Ovary (tissue), 7 donors: ENCODE measurements at regions not wholly inside any gene's neighbourhood (a gene's known extent, or its start where the extent isn't known, plus 50 kb on each side); places are given as distances from the start of the nearest gene placed in this dataset.

Experiments
- DNase-seq, 5 donors: peaks; one replicate each; pipeline ENCODE4 v3.0.0-alpha.2; 2019 to 2020
- H3K27ac ChIP-seq, 2 donors: fragments of 200-600 bp; one replicate each; pipeline versions ENCODE4 v1.5.1 to v1.8.0; 2019 to 2022
- H3K27me3 ChIP-seq: fragments of 200-600 bp; one replicate; pipeline ENCODE4 v1.8.0; 2022
- H3K36me3 ChIP-seq: fragments of 200-600 bp; sonication (generic); one replicate; pipeline ENCODE4 v1.5.1; 2019
- H3K4me1 ChIP-seq: one replicate; pipeline ENCODE4 v1.8.1; 2013; ENCODE audit warnings: mild to moderate bottlenecking, moderate library complexity; ENCODE audit not compliant: insufficient read depth
- H3K4me3 ChIP-seq: fragments of 200-600 bp; sonication (generic); one replicate; pipeline ENCODE4 v1.5.1; 2017
- H3K9me3 ChIP-seq, 2 donors: fragments of 200-600 bp in 1 of 2; sonication (generic) in 1 of 2; one replicate each; pipeline versions ENCODE4 v1.5.1 to v1.8.1; 2013 to 2019; ENCODE audit warnings: mild to moderate bottlenecking in 1 of 2, moderate library complexity in 1 of 2
- EP300 ChIP-seq: sonication (generic); formaldehyde crosslinking; IDR thresholded peaks from one replicate; pipeline ENCODE4 v1.6.1; 2017; ENCODE audit warnings: antibody characterized with exemption
- POLR2A ChIP-seq: fragments of 450-650 bp; IDR thresholded peaks from one replicate; pipeline ENCODE4 v1.6.1; 2017; ENCODE audit warnings: antibody characterized with exemption, mild to moderate bottlenecking, moderate library complexity
- WGBS, 3 donors: extraction: QIAGEN DNeasy Blood & Tissue Kit in 1 of 3; methylation state at CpG; one replicate each; pipeline versions ENCODE4 v1.1.5 to v1.1.7; 2013 to 2017; 5-methylcytosine and 5-hydroxymethylcytosine counted together
- intact Hi-C, 4 donors: fragments of 100-400 bp; cut with DNase I; formaldehyde crosslinking; loops; one replicate each; pipeline versions ENCODE4 v1.11.0 to v1.15.1; 2022 to 2023
- TF ChIP-seq, protein P1 (sequence below), 3 donors: fragments of 450-650 bp in 2 of 3; fragments of 200-600 bp in 1 of 3; IDR thresholded peaks; one replicate each; pipeline versions ENCODE4 v1.5.1 to v1.8.0; 2016 to 2022; ENCODE audit warnings: antibody characterized with exemption in 3 of 3, mild to moderate bottlenecking in 1 of 3
- donor health status: DM: no; HTN: no; CAD: no; lungs with moderate emphysema.
- donor health status: DM: no; HTN: no; CAD: no.
- donor health status: Bipolar disorder and iron deficiency.
- donor health status: DM: no; HTN: no; CAD: no.
- donor health status: DM: yes; HTN: yes; CAD: no.

DNA sequence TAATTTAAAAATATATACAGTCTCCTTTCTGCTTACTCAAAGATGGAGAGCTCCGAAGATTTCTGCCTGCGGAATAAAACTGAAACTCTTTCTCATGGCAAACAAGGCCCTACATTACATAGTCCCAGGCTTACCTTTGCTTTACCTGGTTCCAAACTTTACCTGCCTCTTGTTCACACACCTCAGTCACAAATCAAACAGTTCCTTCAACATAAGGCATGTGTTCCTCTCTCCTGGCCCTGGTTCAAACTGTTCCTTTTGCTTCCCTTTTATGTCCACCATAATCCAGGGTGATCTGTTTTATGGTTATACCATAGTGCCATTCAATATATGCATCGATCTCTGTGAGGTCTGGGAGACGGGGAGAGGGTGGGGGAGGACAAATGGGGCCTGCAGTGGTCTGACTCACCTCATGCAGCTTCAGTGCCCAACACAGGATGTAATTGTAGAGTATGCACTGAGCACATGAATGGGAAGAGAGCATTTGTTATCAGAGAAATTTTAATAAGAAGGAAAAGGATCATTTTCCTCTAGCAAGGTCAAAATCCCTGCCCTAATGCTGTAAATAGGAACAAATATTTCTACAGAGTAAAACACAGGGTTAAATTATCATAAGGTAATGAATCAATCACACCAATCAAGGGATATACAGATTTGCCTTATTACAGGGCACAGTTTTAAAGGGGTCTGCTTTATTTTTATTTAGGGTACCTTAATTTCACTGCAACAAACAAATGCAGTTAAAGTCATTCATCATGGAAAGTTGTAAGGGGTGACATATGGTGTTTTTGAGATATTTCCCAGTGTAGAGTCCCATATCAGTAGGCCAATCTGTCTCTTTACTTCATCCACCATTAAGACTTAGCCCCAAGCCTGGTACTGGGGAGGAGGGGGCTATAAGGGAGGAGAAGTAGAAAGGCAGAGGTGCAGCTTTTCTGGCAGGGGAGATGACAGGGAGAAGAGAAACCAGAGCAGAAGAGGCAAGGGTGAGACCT lies 88.8 kb upstream of the PDE1C start:
- no peaks in the 10 kb centered on the region for H3K9me3 ChIP-seq
- no peaks in the 10 kb centered on the region for H3K36me3 ChIP-seq
- H3K27ac ChIP-seq, result no peak overlapping the region
- no peaks in the 10 kb centered on the region for H3K27me3 ChIP-seq
- intact Hi-C loops, result no loop called here
- TF ChIP-seq EP300 (no peak), POLR2A (no peak)
- TF ChIP-seq, protein P1, sequence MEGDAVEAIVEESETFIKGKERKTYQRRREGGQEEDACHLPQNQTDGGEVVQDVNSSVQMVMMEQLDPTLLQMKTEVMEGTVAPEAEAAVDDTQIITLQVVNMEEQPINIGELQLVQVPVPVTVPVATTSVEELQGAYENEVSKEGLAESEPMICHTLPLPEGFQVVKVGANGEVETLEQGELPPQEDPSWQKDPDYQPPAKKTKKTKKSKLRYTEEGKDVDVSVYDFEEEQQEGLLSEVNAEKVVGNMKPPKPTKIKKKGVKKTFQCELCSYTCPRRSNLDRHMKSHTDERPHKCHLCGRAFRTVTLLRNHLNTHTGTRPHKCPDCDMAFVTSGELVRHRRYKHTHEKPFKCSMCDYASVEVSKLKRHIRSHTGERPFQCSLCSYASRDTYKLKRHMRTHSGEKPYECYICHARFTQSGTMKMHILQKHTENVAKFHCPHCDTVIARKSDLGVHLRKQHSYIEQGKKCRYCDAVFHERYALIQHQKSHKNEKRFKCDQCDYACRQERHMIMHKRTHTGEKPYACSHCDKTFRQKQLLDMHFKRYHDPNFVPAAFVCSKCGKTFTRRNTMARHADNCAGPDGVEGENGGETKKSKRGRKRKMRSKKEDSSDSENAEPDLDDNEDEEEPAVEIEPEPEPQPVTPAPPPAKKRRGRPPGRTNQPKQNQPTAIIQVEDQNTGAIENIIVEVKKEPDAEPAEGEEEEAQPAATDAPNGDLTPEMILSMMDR (IDR thresholded peaks at IDR 0.05), result no peak
- no peak for DNase-seq
- no peaks in the 10 kb centered on the region for H3K4me1 ChIP-seq
- H3K4me3 ChIP-seq, result no peak overlapping the region
- WGBS, 3 donors, result 69 to 79% (median 73%) methylated on average over 4 of the region's 4 CpGs

DNA sequence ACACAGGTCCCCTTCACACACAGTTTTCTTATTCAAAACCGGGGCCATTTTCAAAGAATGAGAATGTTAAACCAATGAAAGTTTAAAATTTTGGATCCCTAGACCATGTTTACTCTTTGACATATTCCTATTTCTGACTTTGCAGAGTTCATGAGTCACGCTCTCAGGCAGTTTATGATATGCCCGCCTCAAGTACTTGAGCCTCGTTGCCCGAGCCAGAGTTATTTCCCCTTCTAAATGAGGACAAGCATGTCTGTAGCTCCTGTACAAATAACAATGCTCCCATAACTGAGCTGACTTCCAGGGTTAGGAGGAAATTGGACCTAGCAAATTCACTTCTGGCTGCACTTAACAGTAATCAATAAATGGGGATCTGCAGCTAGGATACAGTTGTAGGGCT lies 87.9 kb upstream of the PDE1C start:
- Histone ChIP-seq H3K36me3 (no peaks in the 10 kb centered on the region), H3K27me3 (no peaks in the 10 kb centered on the region), H3K4me1 (no peaks in the 10 kb centered on the region), H3K4me3 (no peak overlapping the region), H3K9me3 (no peaks in the 10 kb centered on the region), H3K27ac (no peak overlapping the region)
- TF ChIP-seq, protein P1 (IDR thresholded peaks at IDR 0.05), result no peak
- no peak for TF ChIP-seq POLR2A
- no peak for DNase-seq
- WGBS, 3 donors, result 79 to 84% (median 82%) methylated on average over 5 of the region's 5 CpGs
- intact Hi-C loops, result no loop called here

DNA sequence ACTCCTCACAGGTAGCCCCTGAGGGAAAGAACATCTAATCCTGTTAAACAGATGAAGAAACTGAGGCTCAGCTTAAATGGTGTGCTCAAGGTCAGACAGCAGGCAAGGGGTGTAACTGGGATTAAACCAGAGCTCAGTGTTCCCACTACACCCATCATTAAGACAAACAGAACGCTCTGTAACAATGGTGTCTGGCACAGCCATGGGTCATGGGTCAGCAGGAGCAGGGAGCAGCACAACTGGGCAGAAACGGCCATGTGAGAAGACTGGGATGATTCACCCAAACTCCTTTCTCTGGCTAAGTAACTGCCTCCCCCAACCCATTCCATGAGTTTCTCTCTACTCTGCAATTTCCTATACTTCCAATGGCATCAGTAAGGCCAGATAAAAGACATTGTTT lies 85.5 kb upstream of the PDE1C start:
- H3K36me3 ChIP-seq, result no peaks in the 10 kb centered on the region
- no peaks in the 10 kb centered on the region for H3K9me3 ChIP-seq
- intact Hi-C loops, result no loop called here
- no peaks in the 10 kb centered on the region for H3K27me3 ChIP-seq
- H3K4me1 ChIP-seq, result no peaks in the 10 kb centered on the region
- no peak overlapping the region for H3K4me3 ChIP-seq
- TF ChIP-seq POLR2A, result no peak
- TF ChIP-seq, protein P1 (IDR thresholded peaks at IDR 0.05), result no peak
- no peak for TF ChIP-seq EP300
- DNase-seq, result no peak
- H3K27ac ChIP-seq, result no peak overlapping the region
- 25 to 42% (median 38%) methylated on average over 2 of the region's 2 CpGs for WGBS, 3 donors

DNA sequence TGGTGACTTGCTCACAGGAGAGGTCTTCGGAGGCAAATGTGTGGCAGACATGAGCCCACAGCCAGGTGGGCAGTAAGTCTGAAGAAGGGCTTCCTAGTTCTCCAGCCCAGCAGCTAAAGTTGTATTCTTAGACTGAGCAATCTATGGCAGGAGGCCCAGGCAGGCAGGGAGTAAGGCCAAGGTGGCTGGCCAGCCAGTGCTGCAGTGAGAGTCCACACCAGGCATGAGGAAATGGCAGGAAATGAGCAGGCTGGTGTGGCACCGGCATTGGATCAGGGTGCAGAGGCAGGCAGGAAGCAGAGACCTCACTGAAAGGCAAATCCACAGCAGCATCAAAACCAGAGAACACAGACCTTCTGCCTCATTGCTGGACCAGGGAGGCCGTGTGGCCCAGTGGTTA lies 84.6 kb upstream of the PDE1C start:
- no peak overlapping the region for H3K27ac ChIP-seq
- no peaks in the 10 kb centered on the region for H3K4me1 ChIP-seq
- no peaks in the 10 kb centered on the region for H3K27me3 ChIP-seq
- peak in 2 of 5 donors; percentile 15 to 45 for DNase-seq
- H3K36me3 ChIP-seq, result no peaks in the 10 kb centered on the region
- 74 to 78% (median 78%) methylated on average over 3 of the region's 3 CpGs for WGBS, 3 donors
- no peak overlapping the region for H3K4me3 ChIP-seq
- TF ChIP-seq POLR2A (no peak), EP300 (no peak)
- TF ChIP-seq, protein P1 (IDR thresholded peaks at IDR 0.05), result no peak
- intact Hi-C loops, result no loop called here
- H3K9me3 ChIP-seq, result no peaks in the 10 kb centered on the region
